ENCODE measurements at regions not wholly inside any gene's neighbourhood (a gene's known extent, or its start where the extent isn't known, plus 50 kb on each side); places are given as distances from the start of the nearest gene placed in this dataset.

- TF ChIP-seq CTCF (IDR thresholded peaks at IDR 0.05) = no peak
- no peak for TF ChIP-seq RCOR1 (IDR thresholded peaks at IDR 0.05; ENCODE audit: low read depth, low read length)
- TF ChIP-seq REST (IDR thresholded peaks at IDR 0.05) = no peak
- TF ChIP-seq TP53 (CRISPR knock-in tag; IDR thresholded peaks at IDR 0.05) = no peak
- TF ChIP-seq EP300 (IDR thresholded peaks at IDR 0.05) = no peak
- no peak for TF ChIP-seq POLR2A (IDR thresholded peaks at IDR 0.05; ENCODE audit: low read length)
- no peak for TF ChIP-seq CHD2 (IDR thresholded peaks at IDR 0.05; ENCODE audit: low read length, partially characterized antibody)
- TF ChIP-seq MYC (IDR thresholded peaks at IDR 0.05; ENCODE audit: borderline replicate concordance, low read length) = no peak
- TF ChIP-seq EHF (CRISPR knock-in tag; IDR thresholded peaks at IDR 0.05) = no peak
- TF ChIP-seq ESRRA (IDR thresholded peaks at IDR 0.05; ENCODE audit: borderline replicate concordance, low read length) = no peak
- no peak for TF ChIP-seq USF2 (IDR thresholded peaks at IDR 0.05)
These were observed 214.5 kb downstream of the NAF1 start for GRCh38 chr4:162952232-162952631.
